ENCODE measurements at regions not wholly inside any gene's neighbourhood (a gene's known extent, or its start where the extent isn't known, plus 50 kb on each side); places are given as distances from the start of the nearest gene placed in this dataset.

- TF ChIP-seq MAX (IDR thresholded peaks at IDR 0.05; ENCODE audit: low read depth, low read length) (no peak), CTCF (IDR thresholded peaks at IDR 0.05; ENCODE audit: low read depth, low read length) (no peak)
Observed at GRCh38 chr17:65365169-65365568, 196.3 kb downstream of the AXIN2 start.

All from NB4 (cell line).